PC-3 (cell line): ENCODE measurements at regions not wholly inside any gene's neighbourhood (a gene's known extent, or its start where the extent isn't known, plus 50 kb on each side); places are given as distances from the start of the nearest gene placed in this dataset.

ENCODE experiments used
- ATAC-seq: fragments of 200-7000 bp; cut with Tn5 transposase; 2 replicates; pipeline ENCODE4 v1.9.1; 2020; ENCODE audit warnings: mild to moderate bottlenecking, moderate library complexity
- BruUV-seq: library from RNA; stranded (reverse); fragments of 400-500 nt; replicated peaks from 2 replicates; lab custom pipeline; 2021; lab: Mats Ljungman, UMichigan
- CTCF ChIA-PET: fragments of 300-600 bp; sonication (Branson Sonifier 250); formaldehyde crosslinking; loops from one replicate; lab custom pipeline; 2022; ENCODE audit warnings: antibody characterized with exemption; lab: Charles Lee
- POLR2A ChIA-PET: fragments of 300-600 bp; sonication (Branson Sonifier 250); formaldehyde crosslinking; loops from one replicate; lab custom pipeline; 2022; ENCODE audit warnings: antibody characterized with exemption; ENCODE audit not compliant: unreplicated experiment; lab: Charles Lee
- DNase-seq: peaks from one replicate; pipeline ENCODE4 v3.0.0-alpha.2; 2015
- H2AFZ ChIP-seq: fragments of 300-600 bp; sonication (generic); 2 replicates; pipeline ENCODE4 v1.6.0; 2016; ENCODE audit warnings: antibody characterized with exemption, low read length
- H3F3A ChIP-seq: fragments of 300-600 bp; sonication (generic); one replicate; pipeline ENCODE4 v1.6.0; 2017; ENCODE audit warnings: antibody characterized with exemption, low read length, control low read depth, mild to moderate bottlenecking; ENCODE audit not compliant: unreplicated experiment
- H3K27ac ChIP-seq: fragments of 300-600 bp; sonication (generic); 2 replicates; pipeline ENCODE4 v1.5.1; 2016; ENCODE audit warnings: mild to moderate bottlenecking, low read length
- H3K27me3 ChIP-seq: fragments of 300-600 bp; sonication (generic); 2 replicates; pipeline ENCODE4 v1.6.1; 2016; ENCODE audit warnings: low read length, mixed read lengths
- H3K36me3 ChIP-seq: fragments of 300-600 bp; sonication (generic); 2 replicates; pipeline ENCODE4 v1.6.1; 2016; ENCODE audit warnings: low read depth, mixed run types, low read length, mixed read lengths
- H3K4me1 ChIP-seq: fragments of 300-600 bp; sonication (generic); 2 replicates; pipeline ENCODE4 v1.5.1; 2016; ENCODE audit warnings: low read length; ENCODE audit not compliant: insufficient read depth
- H3K4me2 ChIP-seq: fragments of 300-600 bp; sonication (generic); 2 replicates; pipeline ENCODE4 v1.6.0; 2016; ENCODE audit warnings: low read length
- H3K4me3 ChIP-seq: fragments of 300-600 bp; sonication (generic); 2 replicates; pipeline ENCODE4 v1.5.1; 2016; ENCODE audit warnings: mild to moderate bottlenecking, low read length, mixed read lengths
- H3K79me2 ChIP-seq: fragments of 300-600 bp; sonication (generic); 2 replicates; pipeline ENCODE4 v1.6.1; 2017; ENCODE audit warnings: low read length, mixed read lengths
- H3K9ac ChIP-seq: fragments of 300-600 bp; sonication (generic); 2 replicates; pipeline ENCODE4 v1.6.0; 2016; ENCODE audit warnings: mild to moderate bottlenecking, low read length
- H3K9me2 ChIP-seq: fragments of 300-600 bp; sonication (generic); replicated peaks from 2 replicates; pipeline ENCODE4 v1.6.1; 2016; ENCODE audit warnings: mixed run types, low read length, mixed read lengths
- H3K9me3 ChIP-seq: fragments of 300-600 bp; sonication (generic); 2 replicates; pipeline ENCODE4 v1.6.1; 2016; ENCODE audit warnings: low read length, mixed read lengths
- H4K20me1 ChIP-seq: fragments of 300-600 bp; sonication (generic); 2 replicates; pipeline ENCODE4 v1.6.1; 2016; ENCODE audit warnings: low read length, mixed read lengths
- EZH2 ChIP-seq: fragments of 300-600 bp; sonication (generic); IDR thresholded peaks from one replicate; pipeline ENCODE4 v1.6.1; 2017; ENCODE audit warnings: antibody characterized with exemption, mild to moderate bottlenecking, low read length; ENCODE audit not compliant: unreplicated experiment
- EZH2phosphoT487 ChIP-seq: fragments of 300-600 bp; sonication (generic); IDR thresholded peaks from 2 replicates; pipeline ENCODE4 v1.6.1; 2018; ENCODE audit warnings: mild to moderate bottlenecking, antibody characterized with exemption, low read length, borderline replicate concordance
- intact Hi-C: fragments of 100-400 bp; cut with micrococcal nuclease; formaldehyde crosslinking; loops from 2 replicates; pipeline ENCODE4 v1.9.0; 2023
- TF ChIP-seq, protein P1 (sequence below): fragments of 300-600 bp; sonication (generic); conservative IDR thresholded peaks from 2 replicates; pipeline ENCODE4 v1.5.1; 2017; ENCODE audit warnings: antibody characterized with exemption, low read depth, mild to moderate bottlenecking, low read length

DNA sequence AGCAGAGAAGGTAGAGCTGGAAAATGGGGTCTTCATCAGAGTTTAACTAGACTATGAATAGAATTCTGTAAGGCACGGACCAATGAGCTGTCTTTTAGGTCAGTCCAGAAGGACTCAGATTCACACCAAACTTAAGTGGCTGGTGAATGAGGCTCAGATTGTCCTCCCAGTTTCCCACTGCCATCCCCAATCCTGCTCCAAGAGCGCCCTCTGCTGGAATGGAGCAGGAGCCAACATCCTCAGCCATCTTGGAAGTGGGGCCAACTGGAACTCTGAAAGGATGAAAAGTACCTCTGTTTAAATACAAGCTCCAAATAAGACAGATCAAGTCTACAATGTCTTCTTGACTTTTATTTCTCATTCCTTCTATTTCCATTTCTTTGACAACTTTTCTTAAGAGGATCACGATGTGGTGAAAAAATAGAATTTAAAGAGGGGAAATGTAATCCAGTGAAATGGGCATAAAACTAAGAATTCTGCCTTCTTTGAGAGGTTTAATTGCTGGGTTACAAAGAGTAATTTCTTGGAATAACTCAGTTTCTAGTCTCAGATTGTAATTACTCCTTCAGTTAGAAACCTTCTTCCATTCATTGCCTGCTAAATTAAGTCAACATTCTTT lies 217.1 kb upstream of the TPRG1 start:
- ATAC-seq, result peak; percentile 50; the same call in 1 of the 2 replicates
- Histone ChIP-seq H3K27ac (no peak overlapping the region), H2AFZ (no peak overlapping the region), H3K27me3 (no peaks in the 10 kb centered on the region), H3K9me3 (no peaks in the 10 kb centered on the region), H3K9ac (no peak overlapping the region), H4K20me1 (no peaks in the 10 kb centered on the region), H3K79me2 (no peaks in the 10 kb centered on the region), H3K4me1 (peaks cover 20% of the 10 kb centered on the region), H3K36me3 (no peaks in the 10 kb centered on the region), H3K4me3 (no peak overlapping the region), H3K4me2 (no peak overlapping the region), H3F3A (no peaks in the 10 kb centered on the region), H3K9me2 (no peaks in the 10 kb centered on the region)
- no TSS peak for BruUV-seq
- TF ChIP-seq EZH2, result no peak
- TF ChIP-seq, protein P1, sequence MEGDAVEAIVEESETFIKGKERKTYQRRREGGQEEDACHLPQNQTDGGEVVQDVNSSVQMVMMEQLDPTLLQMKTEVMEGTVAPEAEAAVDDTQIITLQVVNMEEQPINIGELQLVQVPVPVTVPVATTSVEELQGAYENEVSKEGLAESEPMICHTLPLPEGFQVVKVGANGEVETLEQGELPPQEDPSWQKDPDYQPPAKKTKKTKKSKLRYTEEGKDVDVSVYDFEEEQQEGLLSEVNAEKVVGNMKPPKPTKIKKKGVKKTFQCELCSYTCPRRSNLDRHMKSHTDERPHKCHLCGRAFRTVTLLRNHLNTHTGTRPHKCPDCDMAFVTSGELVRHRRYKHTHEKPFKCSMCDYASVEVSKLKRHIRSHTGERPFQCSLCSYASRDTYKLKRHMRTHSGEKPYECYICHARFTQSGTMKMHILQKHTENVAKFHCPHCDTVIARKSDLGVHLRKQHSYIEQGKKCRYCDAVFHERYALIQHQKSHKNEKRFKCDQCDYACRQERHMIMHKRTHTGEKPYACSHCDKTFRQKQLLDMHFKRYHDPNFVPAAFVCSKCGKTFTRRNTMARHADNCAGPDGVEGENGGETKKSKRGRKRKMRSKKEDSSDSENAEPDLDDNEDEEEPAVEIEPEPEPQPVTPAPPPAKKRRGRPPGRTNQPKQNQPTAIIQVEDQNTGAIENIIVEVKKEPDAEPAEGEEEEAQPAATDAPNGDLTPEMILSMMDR, result peak; percentile 98
- peak; percentile 92 for DNase-seq
- intact Hi-C loops, result loop anchor here (1.0 to 5.0 kb wide), 10 partner anchors 278 to 1212 kb away; partner anchors contain the start of gene LPP
- CTCF ChIA-PET, result interaction anchor here (0.5 to 2.9 kb wide), 10 partner anchors 21 to 1215 kb away, joined by 3 to 49 read pairs (median 4); no protein-coding TSS in a partner anchor
- POLR2A ChIA-PET, result no interaction called here

DNA sequence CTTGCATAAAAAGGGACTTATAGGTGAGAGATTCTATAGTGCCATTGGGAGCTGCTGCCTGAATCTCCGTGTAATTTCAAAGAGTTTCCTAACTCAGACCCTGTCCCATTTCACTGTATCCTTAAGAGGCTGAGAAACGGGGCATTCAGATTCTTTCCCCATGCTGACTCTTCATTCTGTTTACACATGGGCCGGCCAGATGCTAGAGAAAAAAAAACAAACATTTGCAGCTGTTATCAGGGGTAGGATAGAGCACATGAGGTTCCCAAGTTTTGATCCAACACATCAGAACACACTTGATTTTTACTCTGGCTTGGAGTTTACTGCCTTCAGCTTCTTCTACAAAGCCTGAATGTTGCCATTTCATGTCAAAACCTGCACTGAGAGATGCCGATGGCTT lies 215.9 kb upstream of the TPRG1 start:
- Histone ChIP-seq H3K79me2 (no peaks in the 10 kb centered on the region), H3K4me2 (no peak overlapping the region), H3K36me3 (no peaks in the 10 kb centered on the region), H2AFZ (no peak overlapping the region), H3K27me3 (no peaks in the 10 kb centered on the region), H3K27ac (no peak overlapping the region), H3K9me3 (no peaks in the 10 kb centered on the region), H3K9ac (no peak overlapping the region), H3K9me2 (no peaks in the 10 kb centered on the region), H3K4me1 (peaks cover 9% of the 10 kb centered on the region), H3K4me3 (no peak overlapping the region), H4K20me1 (no peaks in the 10 kb centered on the region), H3F3A (no peaks in the 10 kb centered on the region)
- no TSS peak for BruUV-seq
- intact Hi-C loops, result loop anchor here (1.0 to 5.0 kb wide), 3 partner anchors 85 to 276 kb away; no protein-coding TSS in a partner anchor
- ATAC-seq, result no peak
- ChIA-PET CTCF (interaction anchor here (0.7 kb wide), 2 partner anchors 1025 to 1211 kb away, joined by 4 read pairs; partner anchors contain the start of gene BCL6), POLR2A (no interaction called here)
- TF ChIP-seq, protein P1, result no peak
- TF ChIP-seq EZH2phosphoT487 (no peak), EZH2 (no peak)
- DNase-seq, result no peak

DNA sequence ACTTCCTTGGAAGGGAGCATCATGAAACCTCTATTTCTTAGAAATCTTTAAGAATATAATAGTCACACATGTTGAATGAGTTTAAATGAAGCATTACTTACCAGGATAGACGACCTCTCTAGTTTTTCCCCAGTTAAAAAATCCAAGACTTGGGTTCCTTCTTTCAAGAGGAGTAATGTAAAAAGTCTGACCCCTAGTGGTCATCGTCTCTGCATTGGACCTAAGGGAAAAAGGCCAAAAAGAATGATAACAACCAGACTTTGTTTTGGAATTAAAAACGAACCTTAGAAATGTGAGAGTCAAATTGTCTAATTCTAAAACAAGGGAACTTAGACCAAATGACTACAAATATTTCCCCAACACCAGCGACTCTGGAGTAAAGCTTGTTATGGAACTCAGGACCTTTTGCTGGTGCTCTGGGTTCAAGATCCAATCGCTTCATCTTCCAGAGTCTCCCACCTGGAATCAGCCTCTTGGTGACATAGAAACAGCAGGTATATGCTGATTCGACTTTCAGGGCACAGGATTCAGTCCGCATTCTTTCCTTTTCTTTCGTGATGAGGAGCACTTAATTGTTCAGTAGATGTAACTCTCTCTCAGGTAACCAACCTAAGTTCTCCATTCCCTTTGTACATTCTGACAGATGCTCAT lies 214.8 kb upstream of the TPRG1 start:
- TF ChIP-seq EZH2, result no peak
- TF ChIP-seq, protein P1, result peak; percentile 96
- TF ChIP-seq EZH2phosphoT487, result no peak
- ChIA-PET POLR2A (no interaction called here), CTCF (no interaction called here)
- Histone ChIP-seq H3K36me3 (no peaks in the 10 kb centered on the region), H3F3A (no peaks in the 10 kb centered on the region), H3K27ac (no peak overlapping the region), H3K4me2 (no peak overlapping the region), H3K27me3 (no peaks in the 10 kb centered on the region), H3K4me1 (no peaks in the 10 kb centered on the region), H3K9me3 (no peaks in the 10 kb centered on the region), H4K20me1 (no peaks in the 10 kb centered on the region), H3K4me3 (no peak overlapping the region), H3K9ac (no peak overlapping the region), H3K79me2 (no peaks in the 10 kb centered on the region), H2AFZ (no peak overlapping the region), H3K9me2 (no peaks in the 10 kb centered on the region)
- BruUV-seq, result no TSS peak
- peak; percentile 37 for ATAC-seq
- intact Hi-C loops, result loop anchor here (1.0 to 5.0 kb wide), 3 partner anchors 84 to 275 kb away; no protein-coding TSS in a partner anchor
- peak; percentile 83 for DNase-seq
